ENCODE measurements at regions not wholly inside any gene's neighbourhood (a gene's known extent, or its start where the extent isn't known, plus 50 kb on each side); places are given as distances from the start of the nearest gene placed in this dataset.

- POLR2A ChIA-PET, result no interaction called here
- TF ChIP-seq CTCF (IDR thresholded peaks at IDR 0.05; ENCODE audit: insufficient read depth, low read length, missing control alignments), result no peak
- H3K4me3 ChIP-seq (ENCODE audit: low read depth, low read length), result no peak overlapping the region
- CTCF ChIA-PET, result no interaction called here
- DNase-seq (ENCODE audit: low read depth, low spot score), result no peak
These were observed 266.2 kb downstream of the MED10 start for GRCh38 chr5:6112125-6112524.

- no peak for TF ChIP-seq CTCF (IDR thresholded peaks at IDR 0.05; ENCODE audit: insufficient read depth, low read length, missing control alignments)
- ChIA-PET POLR2A (no interaction called here), CTCF (no interaction called here)
- H3K4me3 ChIP-seq (ENCODE audit: low read depth, low read length), result no peak overlapping the region
- no peak for DNase-seq (ENCODE audit: low read depth, low spot score)
These were observed 267.2 kb downstream of the MED10 start for GRCh38 chr5:6111131-6111530.

- no peak overlapping the region for H3K4me3 ChIP-seq (ENCODE audit: low read depth, low read length)
- no peak for TF ChIP-seq CTCF (IDR thresholded peaks at IDR 0.05; ENCODE audit: insufficient read depth, low read length, missing control alignments)
- ChIA-PET CTCF (no interaction called here), POLR2A (no interaction called here)
- no peak for DNase-seq (ENCODE audit: low read depth, low spot score)
These were observed 267.8 kb downstream of the MED10 start for GRCh38 chr5:6110441-6111005.

DNA sequence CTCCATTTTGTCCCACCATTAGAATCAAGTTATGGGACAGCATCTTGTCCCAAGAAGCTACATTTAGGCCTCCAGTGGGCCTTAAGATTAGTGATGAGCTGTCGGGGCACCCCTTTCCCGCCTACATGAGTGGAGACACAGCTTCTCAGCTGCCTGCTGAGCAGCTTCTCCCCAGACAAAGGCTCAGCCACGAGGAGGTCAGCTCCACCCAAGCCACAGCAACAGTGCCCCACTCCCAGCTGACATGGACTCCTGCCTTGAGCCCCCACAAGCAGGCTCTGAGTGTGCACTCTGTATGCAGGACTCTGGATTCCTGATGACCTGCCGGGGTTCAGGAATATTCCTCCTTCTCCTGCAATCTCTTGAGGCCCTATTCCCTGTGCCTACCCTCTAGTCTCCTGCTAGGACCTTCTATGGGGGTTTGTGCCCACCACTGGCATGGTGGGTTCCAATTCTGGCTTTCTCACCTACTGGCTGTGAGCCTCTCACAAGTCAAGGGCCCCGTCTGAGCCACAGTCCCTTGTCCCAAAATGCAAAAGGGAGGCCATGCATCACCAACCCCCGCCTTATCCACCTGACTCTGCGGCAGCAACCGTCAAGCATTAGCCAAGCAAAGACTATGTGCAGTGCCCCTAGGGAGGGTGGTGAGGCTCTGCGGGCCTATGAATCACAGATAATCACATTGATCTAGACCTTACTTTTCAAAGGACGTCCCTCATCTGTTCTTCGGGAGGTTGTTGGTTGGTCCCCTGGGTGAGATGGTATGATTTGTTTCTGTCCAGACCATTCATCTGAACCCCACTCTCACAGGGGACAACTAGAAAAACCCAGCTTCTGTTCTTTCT is 269.1 kb downstream of the MED10 start:
- POLR2A ChIA-PET, result no interaction called here

DNA sequence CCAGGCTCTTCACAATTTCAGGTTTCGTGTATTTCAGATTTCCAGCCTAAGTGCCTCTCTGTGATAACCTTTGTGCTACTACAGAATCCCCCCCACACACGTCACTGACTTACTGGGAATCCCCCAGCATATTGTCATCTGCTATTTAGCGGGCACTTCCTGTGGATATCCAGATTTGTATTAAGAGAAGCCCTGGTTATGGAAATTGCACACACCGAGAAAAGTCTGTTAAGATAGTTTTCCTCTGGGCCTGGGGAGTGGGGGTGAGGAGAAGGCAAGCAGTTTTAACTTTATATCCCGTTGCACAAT is 269.9 kb downstream of the MED10 start:
- ChIA-PET CTCF (no interaction called here), POLR2A (no interaction called here)
- no peak for TF ChIP-seq CTCF (IDR thresholded peaks at IDR 0.05; ENCODE audit: insufficient read depth, low read length, missing control alignments)
- H3K4me3 ChIP-seq (ENCODE audit: low read depth, low read length), result no peak overlapping the region
- DNase-seq (ENCODE audit: low read depth, low spot score), result no peak

More for the DNA sequence above, 269.1 kb downstream of the MED10 start:
- no peak for DNase-seq (ENCODE audit: low read depth, low spot score)
- no peak for TF ChIP-seq CTCF (IDR thresholded peaks at IDR 0.05; ENCODE audit: insufficient read depth, low read length, missing control alignments)
- CTCF ChIA-PET, result no interaction called here
- no peak overlapping the region for H3K4me3 ChIP-seq (ENCODE audit: low read depth, low read length)

DNA sequence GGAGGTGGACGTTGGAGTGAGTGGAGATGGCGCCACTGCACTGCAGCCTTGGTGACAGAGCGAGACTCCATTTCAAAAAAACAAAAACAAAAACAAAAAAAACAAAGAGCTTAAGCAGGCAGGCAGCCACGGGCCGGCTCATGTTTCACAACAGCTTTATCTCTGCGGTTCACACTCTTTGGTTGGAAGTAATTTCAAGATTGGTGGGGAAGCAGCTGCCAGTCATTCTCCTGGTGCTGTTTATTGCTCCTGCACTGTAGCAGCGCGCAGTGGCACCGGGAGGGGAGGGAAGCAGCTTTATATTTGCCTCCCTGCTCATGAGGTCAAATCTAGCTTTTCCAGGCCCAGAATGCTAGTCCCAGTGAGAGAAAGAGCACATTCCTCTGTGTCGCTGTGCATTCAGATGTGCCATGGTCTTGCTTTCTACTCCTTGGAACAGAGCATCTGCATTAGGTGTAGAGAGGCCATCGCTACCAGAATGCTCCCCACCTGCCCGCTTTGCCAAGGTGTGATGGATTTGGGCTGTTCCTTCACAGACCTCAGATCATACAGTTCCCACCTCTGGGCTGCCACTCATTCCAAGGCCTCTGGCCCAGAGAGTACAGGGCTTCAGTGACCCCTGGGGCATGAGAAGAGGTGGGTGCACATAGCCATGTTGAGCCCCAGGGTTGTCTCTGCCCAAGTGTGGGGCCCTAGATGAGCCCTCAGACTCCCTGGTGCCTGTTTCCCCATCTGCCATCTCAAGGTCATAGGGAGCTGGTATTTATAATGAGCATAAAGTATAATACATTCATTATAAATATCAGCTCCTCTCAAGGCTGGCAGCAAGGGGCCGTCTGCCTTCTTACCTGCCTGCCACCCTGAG is 270.4 kb downstream of the MED10 start:
- CTCF ChIA-PET, result no interaction called here
- TF ChIP-seq CTCF (IDR thresholded peaks at IDR 0.05; ENCODE audit: insufficient read depth, low read length, missing control alignments), result no peak
- POLR2A ChIA-PET, result no interaction called here
- no peak overlapping the region for H3K4me3 ChIP-seq (ENCODE audit: low read depth, low read length)
- no peak for DNase-seq (ENCODE audit: low read depth, low spot score)

Data from AG04449 (cell line).